GM23338 (cell line): ENCODE measurements at regions not wholly inside any gene's neighbourhood (a gene's known extent, or its start where the extent isn't known, plus 50 kb on each side); places are given as distances from the start of the nearest gene placed in this dataset.

Experiments used
- ATAC-seq: fragments of 200-7000 bp; cut with Tn5 transposase; 3 replicates; pipeline ENCODE4 v1.9.1; 2020
- DNase-seq: peaks from one replicate; pipeline ENCODE4 v3.0.0-alpha.2; 2015; ENCODE audit warnings: low spot score
- H2AFZ ChIP-seq: fragments of 200-600 bp; sonication (generic); 2 replicates; pipeline ENCODE4 v1.8.0; 2016; ENCODE audit warnings: antibody characterized with exemption, mild to moderate bottlenecking, moderate library complexity
- H3F3A ChIP-seq: fragments of 200-600 bp; sonication (generic); replicated peaks from 2 replicates; pipeline ENCODE4 v1.8.0; 2017; ENCODE audit warnings: antibody characterized with exemption, mixed run types, low read depth
- H3K27ac ChIP-seq: fragments of 200-600 bp; sonication (generic); 2 replicates; pipeline ENCODE4 v1.6.1; 2016; ENCODE audit warnings: low read depth
- H3K27me3 ChIP-seq: fragments of 200-600 bp; sonication (generic); 2 replicates; pipeline ENCODE4 v1.8.0; 2016; ENCODE audit warnings: mild to moderate bottlenecking, mixed run types, moderate library complexity; ENCODE audit not compliant: insufficient read depth
- H3K36me3 ChIP-seq: fragments of 200-600 bp; sonication (generic); 2 replicates; pipeline ENCODE4 v1.8.0; 2016; ENCODE audit warnings: mild to moderate bottlenecking; ENCODE audit not compliant: insufficient read depth
- H3K4me1 ChIP-seq: fragments of 200-600 bp; sonication (generic); 2 replicates; pipeline ENCODE4 v1.8.0; 2016; ENCODE audit warnings: mild to moderate bottlenecking, moderate library complexity; ENCODE audit not compliant: insufficient read depth
- H3K4me2 ChIP-seq: fragments of 200-600 bp; sonication (generic); 2 replicates; pipeline ENCODE4 v1.7.1; 2017; ENCODE audit warnings: mixed run types
- H3K4me3 ChIP-seq: fragments of 200-600 bp; sonication (generic); 2 replicates; pipeline ENCODE4 v1.6.1; 2016; ENCODE audit warnings: mixed run types
- H3K79me2 ChIP-seq: fragments of 200-600 bp; sonication (generic); replicated peaks from 2 replicates; pipeline ENCODE4 v1.8.0; 2017; ENCODE audit warnings: mild to moderate bottlenecking; ENCODE audit not compliant: insufficient read depth
- H3K9me2 ChIP-seq: fragments of 200-600 bp; sonication (generic); 2 replicates; pipeline ENCODE4 v1.8.0; 2017; ENCODE audit not compliant: insufficient read depth
- H4K20me1 ChIP-seq: fragments of 200-600 bp; sonication (generic); replicated peaks from 2 replicates; pipeline ENCODE4 v1.8.0; 2017; ENCODE audit warnings: mild to moderate bottlenecking; ENCODE audit not compliant: insufficient read depth
- H3K27ac Mint-ChIP-seq: 2 replicates; pipeline ENCODE4 v1.8.0; 2020; ENCODE audit warnings: inconsistent platforms, mild to moderate bottlenecking, moderate library complexity, mixed read lengths
- H3K27me3 Mint-ChIP-seq: 3 replicates; pipeline ENCODE4 v1.8.0; 2022; ENCODE audit warnings: low read depth, mild to moderate bottlenecking, moderate library complexity, mixed read lengths, inconsistent platforms; ENCODE audit not compliant: insufficient read depth, poor library complexity
- H3K36me3 Mint-ChIP-seq: 3 replicates; pipeline ENCODE4 v1.8.0; 2021; ENCODE audit warnings: low read depth, mild to moderate bottlenecking, inconsistent platforms, moderate library complexity, mixed read lengths
- H3K4me1 Mint-ChIP-seq: 3 replicates; pipeline ENCODE4 v1.8.0; 2020; ENCODE audit warnings: mild to moderate bottlenecking, inconsistent platforms, mixed read lengths
- H3K4me3 Mint-ChIP-seq: 3 replicates; pipeline ENCODE4 v1.8.0; 2021; ENCODE audit warnings: moderate library complexity, mild to moderate bottlenecking, inconsistent platforms, mixed read lengths
- H3K9me3 Mint-ChIP-seq: 3 replicates; pipeline ENCODE4 v1.8.0; 2020; ENCODE audit warnings: moderate library complexity, mild to moderate bottlenecking, inconsistent platforms, mixed read lengths
- CREB1 ChIP-seq: fragments of 250-450 bp; sonication (Bioruptor Pico); IDR thresholded peaks from 2 replicates; pipeline ENCODE4 v1.5.0; 2020; ENCODE audit warnings: low read depth, mild to moderate bottlenecking, moderate library complexity
- ETS1 ChIP-seq: IDR thresholded peaks from 2 replicates; pipeline ENCODE4 v1.6.1; 2016; ENCODE audit warnings: antibody characterized with exemption
- EZH2phosphoT487 ChIP-seq: fragments of 200-600 bp; sonication (generic); IDR thresholded peaks from one replicate; pipeline ENCODE4 v1.8.1; 2018; ENCODE audit warnings: antibody characterized with exemption; ENCODE audit not compliant: unreplicated experiment
- JUNB ChIP-seq: IDR thresholded peaks from one replicate; pipeline ENCODE4 v1.6.1; 2016; ENCODE audit warnings: antibody characterized with exemption; ENCODE audit not compliant: unreplicated experiment
- NANOG ChIP-seq: IDR thresholded peaks from 2 replicates; pipeline ENCODE4 v1.6.1; 2016; ENCODE audit warnings: antibody characterized with exemption, borderline replicate concordance
- STAT1 ChIP-seq: IDR thresholded peaks from one replicate; pipeline ENCODE4 v1.6.1; 2016; ENCODE audit warnings: antibody characterized with exemption; ENCODE audit not compliant: unreplicated experiment
- ZNF114 ChIP-seq: fragments of 250-450 bp; sonication (Bioruptor Pico); IDR thresholded peaks from 2 replicates; pipeline ENCODE4 v1.5.0; 2020; ENCODE audit warnings: mild to moderate bottlenecking, moderate library complexity
- ZNF331 ChIP-seq: fragments of 250-450 bp; sonication (Bioruptor Pico); IDR thresholded peaks from 2 replicates; pipeline ENCODE4 v1.5.0; 2020; ENCODE audit warnings: low read depth, mild to moderate bottlenecking, moderate library complexity
- ZNF462 ChIP-seq: fragments of 250-450 bp; sonication (Bioruptor Pico); IDR thresholded peaks from 2 replicates; pipeline ENCODE4 v1.5.0; 2020; ENCODE audit warnings: mild to moderate bottlenecking, moderate library complexity

GRCh38 chr10:10350050-10350449 is 667.6 kb upstream of the CELF2 start:
- H3F3A ChIP-seq, result no peaks in the 10 kb centered on the region
- Mint-ChIP-seq H3K9me3 (no peaks in the 10 kb centered on the region), H3K27me3 (no peaks in the 10 kb centered on the region), H3K4me3 (no peak overlapping the region), H3K4me1 (peaks cover 11% of the 10 kb centered on the region; the same call in 2 of the 3 replicates), H3K27ac (no peak overlapping the region), H3K36me3 (no peaks in the 10 kb centered on the region)
- no peak overlapping the region for H2AFZ ChIP-seq
- no peaks in the 10 kb centered on the region for H3K36me3 ChIP-seq
- H3K27ac ChIP-seq, result no peak overlapping the region
- no peaks in the 10 kb centered on the region for H3K79me2 ChIP-seq
- no peak overlapping the region for H3K4me2 ChIP-seq
- DNase-seq, result no peak
- no peak for TF ChIP-seq ZNF331
- TF ChIP-seq JUNB, result no peak
- TF ChIP-seq NANOG, result no peak
- TF ChIP-seq ETS1, result no peak
- no peak for TF ChIP-seq STAT1
- no peak for TF ChIP-seq ZNF114 (CRISPR knock-in tag)
- peaks cover 6% of the 10 kb centered on the region; the same call in 1 of the 2 replicates for H3K9me2 ChIP-seq
- H3K4me1 ChIP-seq, result no peaks in the 10 kb centered on the region
- H3K4me3 ChIP-seq, result no peak overlapping the region
- H3K27me3 ChIP-seq, result no peaks in the 10 kb centered on the region
- no peaks in the 10 kb centered on the region for H4K20me1 ChIP-seq
- no peak for ATAC-seq

GRCh38 chr10:10351451-10351850 is 666.2 kb upstream of the CELF2 start:
- Mint-ChIP-seq H3K4me1 (peaks cover 11% of the 10 kb centered on the region; the same call in 2 of the 3 replicates), H3K27ac (no peak overlapping the region), H3K9me3 (no peaks in the 10 kb centered on the region), H3K27me3 (no peaks in the 10 kb centered on the region), H3K4me3 (no peak overlapping the region), H3K36me3 (no peaks in the 10 kb centered on the region)
- Histone ChIP-seq H3K36me3 (no peaks in the 10 kb centered on the region), H3K79me2 (no peaks in the 10 kb centered on the region), H3K9me2 (peaks cover 6% of the 10 kb centered on the region; the same call in 1 of the 2 replicates), H3K4me3 (no peak overlapping the region), H3F3A (no peaks in the 10 kb centered on the region), H2AFZ (no peak overlapping the region), H3K27me3 (no peaks in the 10 kb centered on the region), H3K4me2 (no peak overlapping the region), H3K4me1 (no peaks in the 10 kb centered on the region), H3K27ac (no peak overlapping the region), H4K20me1 (no peaks in the 10 kb centered on the region)
- ATAC-seq, result no peak
- TF ChIP-seq CREB1 (CRISPR knock-in tag) (no peak), ZNF114 (CRISPR knock-in tag) (no peak)
- no peak for DNase-seq

- Mint-ChIP-seq H3K27ac (no peak overlapping the region), H3K36me3 (peaks cover 1% of the 10 kb centered on the region; the same call in 2 of the 3 replicates), H3K4me1 (peaks cover 11% of the 10 kb centered on the region; the same call in 2 of the 3 replicates), H3K9me3 (peaks cover 4% of the 10 kb centered on the region; the same call in 1 of the 3 replicates), H3K27me3 (no peaks in the 10 kb centered on the region), H3K4me3 (no peak overlapping the region)
- DNase-seq, result peak; percentile 17
- H3K4me2 ChIP-seq, result no peak overlapping the region
- no peaks in the 10 kb centered on the region for H3K27me3 ChIP-seq
- H3F3A ChIP-seq, result no peaks in the 10 kb centered on the region
- H4K20me1 ChIP-seq, result no peaks in the 10 kb centered on the region
- peaks cover 6% of the 10 kb centered on the region; the same call in 1 of the 2 replicates for H3K9me2 ChIP-seq
- ATAC-seq, result no peak
- no peak overlapping the region for H3K4me3 ChIP-seq
- H3K36me3 ChIP-seq, result no peaks in the 10 kb centered on the region
- H3K27ac ChIP-seq, result no peak overlapping the region
- H3K79me2 ChIP-seq, result no peaks in the 10 kb centered on the region
- H3K4me1 ChIP-seq, result no peaks in the 10 kb centered on the region
- H2AFZ ChIP-seq, result peak overlapping the region; percentile 84
- TF ChIP-seq EZH2phosphoT487 (no peak), CREB1 (CRISPR knock-in tag) (no peak), ZNF462 (no peak), NANOG (no peak)
These were observed 664.3 kb upstream of the CELF2 start for GRCh38 chr10:10353326-10353868.
